ENCODE measurements at regions not wholly inside any gene's neighbourhood (a gene's known extent, or its start where the extent isn't known, plus 50 kb on each side); places are given as distances from the start of the nearest gene placed in this dataset.

DNA sequence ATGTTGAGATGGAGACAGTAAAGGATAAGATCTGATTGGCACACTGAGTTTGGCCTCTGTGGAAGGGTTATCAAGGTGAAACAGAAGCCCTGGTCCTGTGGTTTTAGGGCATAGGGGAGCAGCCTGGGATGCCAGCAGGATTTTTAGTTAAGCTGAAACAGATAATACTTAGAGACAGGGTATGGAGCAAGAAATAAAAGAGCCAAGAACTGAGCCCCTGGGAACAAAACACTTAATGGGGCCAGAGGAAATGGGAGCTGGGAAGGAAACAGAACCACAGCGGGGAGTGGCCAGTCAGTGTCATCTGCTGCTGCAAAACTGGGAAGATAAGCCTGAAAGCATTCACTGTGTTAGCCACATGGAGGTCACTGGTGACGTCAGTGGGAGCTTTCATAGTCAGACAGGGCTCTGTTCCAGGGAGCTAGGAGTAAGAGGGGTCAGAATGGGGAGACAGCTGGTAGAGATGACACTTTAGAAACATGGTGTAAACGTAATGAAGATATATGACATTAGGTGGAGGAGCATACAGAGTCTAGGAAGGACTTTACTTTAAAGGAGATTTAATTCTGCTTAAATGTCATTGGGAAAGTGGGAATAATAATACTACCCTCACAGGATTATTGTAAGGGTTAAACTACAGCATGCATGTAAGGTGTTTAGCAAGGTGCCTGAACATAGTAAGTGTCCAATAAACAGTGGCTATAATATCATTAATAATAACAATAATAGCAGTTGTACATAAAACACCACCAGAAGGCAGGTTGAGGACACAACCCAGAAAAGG is 172.7 kb upstream of the CTNNB1 start (continued):
- peak; percentile 58; the same call in 1 of the 2 replicates for TF ChIP-seq EP300 (IDR thresholded peaks at IDR 0.05; ENCODE audit: low read length)
- peak; percentile 37 for TF ChIP-seq DACH1 (IDR thresholded peaks at IDR 0.05; ENCODE audit: partially characterized antibody)
- no peak for TF ChIP-seq TAF15 (IDR thresholded peaks at IDR 0.05; ENCODE audit: low read depth, low read length)
- TF ChIP-seq, protein P1, sequence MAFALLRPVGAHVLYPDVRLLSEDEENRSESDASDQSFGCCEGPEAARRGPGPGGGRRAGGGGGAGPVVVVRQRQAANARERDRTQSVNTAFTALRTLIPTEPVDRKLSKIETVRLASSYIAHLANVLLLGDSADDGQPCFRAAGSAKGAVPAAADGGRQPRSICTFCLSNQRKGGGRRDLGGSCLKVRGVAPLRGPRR (CRISPR knock-in tag; IDR thresholded peaks at IDR 0.05): no peak
- no peak for TF ChIP-seq SAP30 (IDR thresholded peaks at IDR 0.05; ENCODE audit: borderline replicate concordance, insufficient read depth, low read depth, low read length, poor library complexity, severe bottlenecking)
- TF ChIP-seq XRCC4 (IDR thresholded peaks at IDR 0.05; ENCODE audit: extremely low read depth, insufficient read depth, insufficient read length): no peak
- TF ChIP-seq, protein P2, sequence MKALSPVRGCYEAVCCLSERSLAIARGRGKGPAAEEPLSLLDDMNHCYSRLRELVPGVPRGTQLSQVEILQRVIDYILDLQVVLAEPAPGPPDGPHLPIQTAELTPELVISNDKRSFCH (CRISPR knock-in tag; IDR thresholded peaks at IDR 0.05): no peak
- TF ChIP-seq, protein P2 (tag; IDR thresholded peaks at IDR 0.05): no peak
- TF ChIP-seq ZZZ3 (IDR thresholded peaks at IDR 0.05): no peak
- TF ChIP-seq C11orf30 (IDR thresholded peaks at IDR 0.05; ENCODE audit: low read depth): no peak
- TF ChIP-seq KDM4B (IDR thresholded peaks at IDR 0.05; ENCODE audit: borderline replicate concordance in 2 of 2, low read depth in 1 of 2): no peak
- TF ChIP-seq PURB (CRISPR knock-in tag; IDR thresholded peaks at IDR 0.05; ENCODE audit: low read depth): no peak
- TF ChIP-seq, protein P3, sequence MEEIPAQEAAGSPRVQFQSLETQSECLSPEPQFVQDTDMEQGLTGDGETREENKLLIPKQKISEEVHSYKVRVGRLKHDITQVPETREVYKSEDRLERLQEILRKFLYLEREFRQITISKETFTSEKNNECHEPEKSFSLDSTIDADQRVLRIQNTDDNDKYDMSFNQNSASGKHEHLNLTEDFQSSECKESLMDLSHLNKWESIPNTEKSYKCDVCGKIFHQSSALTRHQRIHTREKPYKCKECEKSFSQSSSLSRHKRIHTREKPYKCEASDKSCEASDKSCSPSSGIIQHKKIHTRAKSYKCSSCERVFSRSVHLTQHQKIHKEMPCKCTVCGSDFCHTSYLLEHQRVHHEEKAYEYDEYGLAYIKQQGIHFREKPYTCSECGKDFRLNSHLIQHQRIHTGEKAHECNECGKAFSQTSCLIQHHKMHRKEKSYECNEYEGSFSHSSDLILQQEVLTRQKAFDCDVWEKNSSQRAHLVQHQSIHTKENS (CRISPR knock-in tag; IDR thresholded peaks at IDR 0.05): no peak
- TF ChIP-seq HOXB6 (CRISPR knock-in tag; IDR thresholded peaks at IDR 0.05; ENCODE audit: borderline replicate concordance): no peak
- TF ChIP-seq YY1 (IDR thresholded peaks at IDR 0.05; ENCODE audit: borderline replicate concordance in 1 of 3, control insufficient read depth in 1 of 3, extremely low read depth in 1 of 3, insufficient read depth in 3 of 3, insufficient read length in 1 of 3, insufficient replicate concordance in 2 of 3, low read depth in 1 of 3, low read length in 2 of 3): peak in 1 of 3 experiments; percentile 47
- TF ChIP-seq ZNF436 (CRISPR knock-in tag; IDR thresholded peaks at IDR 0.05): no peak
- TF ChIP-seq GTF2E2 (tag; IDR thresholded peaks at IDR 0.05): no peak
- TF ChIP-seq ESRRB (CRISPR knock-in tag; IDR thresholded peaks at IDR 0.05; ENCODE audit: borderline replicate concordance): no peak
- no peak for TF ChIP-seq EZH2 (IDR thresholded peaks at IDR 0.05; ENCODE audit: borderline replicate concordance, low read depth, low read length)
- TF ChIP-seq ZBTB17 (CRISPR knock-in tag; IDR thresholded peaks at IDR 0.05): no peak; the same call in 1 of the 2 replicates
- TF ChIP-seq TFE3 (CRISPR knock-in tag; IDR thresholded peaks at IDR 0.05): no peak; the same call in 1 of the 2 replicates
- TF ChIP-seq KDM5B (IDR thresholded peaks at IDR 0.05; ENCODE audit: insufficient replicate concordance, low read depth, low read length): no peak
- TF ChIP-seq RBM34 (IDR thresholded peaks at IDR 0.05; ENCODE audit: borderline replicate concordance, insufficient read depth, low read length): no peak
